ENCODE measurements at regions not wholly inside any gene's neighbourhood (a gene's known extent, or its start where the extent isn't known, plus 50 kb on each side); places are given as distances from the start of the nearest gene placed in this dataset.

DNA sequence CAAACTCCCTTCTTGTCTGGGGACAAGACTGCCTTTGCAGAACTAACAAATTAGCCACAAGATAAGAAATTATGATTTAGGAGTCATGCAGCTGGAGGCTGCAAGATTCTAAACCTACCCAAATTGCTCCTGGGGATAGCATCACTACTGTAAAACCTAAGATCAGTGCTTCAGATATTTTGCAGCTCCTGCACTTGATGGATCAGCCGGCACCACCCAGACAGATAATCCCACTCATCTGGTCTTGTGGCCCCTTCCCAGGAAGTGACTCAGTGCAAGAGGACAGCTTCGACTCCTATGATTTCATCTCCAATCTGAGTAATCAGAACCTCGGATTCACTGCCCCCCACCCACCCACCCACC is 181.9 kb downstream of the AKR1D1 start:
- no peak for DNase-seq

DNA sequence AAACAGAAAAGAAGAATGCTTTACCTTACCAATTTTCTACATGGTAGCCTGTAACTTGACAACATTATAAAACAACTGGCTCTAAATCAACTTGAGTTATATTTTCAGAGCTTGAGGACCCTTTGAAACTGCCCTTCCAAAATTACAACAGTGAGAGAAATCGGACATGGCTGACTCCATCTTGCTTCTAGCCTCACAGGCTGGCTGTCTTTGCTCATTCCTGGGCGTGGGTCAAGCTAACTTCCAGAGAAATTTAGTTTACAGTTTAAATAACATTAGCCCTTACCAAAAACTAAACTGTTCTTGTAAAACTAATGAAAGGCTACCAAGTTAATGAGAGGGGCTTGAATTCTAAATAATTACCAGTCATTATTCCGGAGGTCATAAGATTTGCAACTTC is 183.4 kb downstream of the AKR1D1 start:
- DNase-seq, result no peak

DNA sequence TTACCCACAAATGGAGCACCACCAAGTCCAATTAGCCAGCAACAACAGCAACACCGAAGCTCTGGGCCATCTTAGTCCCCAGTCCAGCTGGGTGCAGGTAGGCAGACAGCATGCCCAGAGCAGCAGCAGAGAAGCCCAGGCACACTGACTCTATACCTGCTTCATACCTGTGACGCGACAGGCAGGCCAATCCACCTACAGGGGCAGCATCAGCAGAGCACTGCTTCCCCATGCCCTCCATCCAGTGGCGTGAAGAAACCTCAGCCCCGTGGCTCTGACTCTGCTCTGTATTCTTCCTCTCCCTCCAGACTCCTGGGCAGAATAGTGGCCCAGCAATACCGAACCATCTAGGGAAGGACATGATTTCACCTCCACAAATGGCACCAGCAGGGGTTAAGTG is 191.7 kb downstream of the AKR1D1 start:
- no peak for DNase-seq

DNA sequence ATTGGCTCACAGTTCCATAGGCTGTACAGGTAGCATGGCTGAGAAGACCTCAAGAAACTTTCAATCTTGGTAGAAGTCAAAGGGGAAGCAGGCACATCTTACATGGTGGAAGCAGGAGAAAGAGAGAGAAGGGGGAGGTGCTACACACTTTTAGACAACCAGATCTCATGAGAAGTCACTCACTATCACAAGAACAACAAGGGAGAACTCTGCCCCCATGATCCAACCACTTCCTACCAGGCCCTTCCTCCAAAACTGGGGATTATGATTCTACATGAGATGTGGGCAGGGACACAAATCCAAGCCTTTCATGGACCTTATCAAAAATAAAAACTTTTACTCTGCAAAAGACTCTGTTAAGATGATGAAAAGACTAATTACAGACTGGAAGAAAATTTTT is 183.2 kb upstream of the TRIM24 start:
- no peak for DNase-seq

DNA sequence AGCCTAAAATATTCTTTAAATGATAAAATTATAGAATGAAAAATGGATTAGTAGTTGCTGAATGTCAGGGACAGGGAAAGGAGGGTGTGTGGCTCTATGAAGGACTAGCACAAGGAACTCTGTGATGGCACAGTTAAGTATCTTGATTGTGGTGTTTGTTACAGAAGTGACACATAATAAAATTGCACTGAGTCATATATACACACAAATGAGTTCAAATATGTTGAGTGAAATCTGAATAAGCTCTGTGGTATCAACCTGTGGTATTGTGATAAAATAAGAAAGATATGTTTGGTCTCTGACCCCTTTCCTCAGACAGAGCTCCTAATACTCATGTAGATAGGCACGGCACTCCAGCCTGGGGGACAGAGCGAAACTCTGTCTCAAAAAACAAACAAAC is 181.5 kb upstream of the TRIM24 start:
- DNase-seq, result no peak

DNA sequence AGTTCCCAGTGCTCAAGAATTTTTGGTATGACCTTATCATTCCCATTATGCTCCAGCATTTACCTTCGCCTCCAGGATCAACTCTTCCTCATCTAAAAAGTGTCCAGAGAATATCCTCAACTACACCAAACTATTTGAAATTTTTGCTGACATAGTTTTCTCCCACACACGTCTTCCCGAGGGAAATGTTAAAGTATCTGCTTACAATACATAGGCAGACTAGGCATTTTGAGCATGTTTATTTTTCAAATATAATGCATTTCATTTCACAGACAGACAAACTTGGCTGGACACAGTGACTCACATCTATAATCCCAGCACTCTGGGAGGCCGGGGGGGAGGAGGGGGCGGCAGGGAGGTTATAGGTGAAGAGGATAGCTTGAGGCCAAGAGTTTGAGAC is 177.1 kb upstream of the TRIM24 start:
- DNase-seq, result no peak

DNA sequence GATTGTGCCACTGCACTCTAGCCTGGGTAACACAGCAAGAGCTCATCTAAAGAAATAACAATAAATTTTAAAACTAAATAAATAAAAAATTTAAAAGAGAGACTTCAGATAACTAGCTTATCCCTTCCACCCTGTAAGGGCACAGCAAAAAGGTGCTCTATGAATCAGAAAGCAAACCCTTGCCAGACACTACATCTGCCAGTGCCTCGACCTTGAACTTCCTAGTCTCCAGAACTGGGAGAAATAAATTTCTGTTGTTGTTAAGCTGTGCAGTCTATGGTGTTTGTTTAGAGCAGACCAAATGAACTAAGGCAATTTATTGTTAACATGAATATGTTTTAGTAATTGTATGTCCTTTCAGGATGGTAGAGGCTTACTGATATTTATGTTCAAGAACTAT is 174.9 kb upstream of the TRIM24 start:
- no peak for DNase-seq

DNA sequence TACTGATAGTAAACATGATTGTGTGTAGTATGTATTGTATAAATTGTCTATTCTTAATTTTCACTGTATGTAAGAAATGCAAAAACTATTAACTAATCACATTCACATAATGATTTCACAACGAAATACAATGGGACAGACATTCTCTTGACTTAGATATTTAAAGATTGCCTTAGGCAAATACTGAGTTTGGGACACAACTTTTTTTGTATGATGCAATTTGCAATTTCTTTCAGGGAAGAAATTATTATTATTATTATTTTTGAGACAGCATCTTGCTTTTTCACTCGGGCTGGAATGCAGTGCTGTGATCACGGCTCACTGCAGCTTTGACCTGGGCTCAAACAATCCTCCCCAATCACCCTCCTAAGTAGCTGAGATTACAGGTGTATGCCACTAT is 173.2 kb upstream of the TRIM24 start:
- no peak for DNase-seq

DNA sequence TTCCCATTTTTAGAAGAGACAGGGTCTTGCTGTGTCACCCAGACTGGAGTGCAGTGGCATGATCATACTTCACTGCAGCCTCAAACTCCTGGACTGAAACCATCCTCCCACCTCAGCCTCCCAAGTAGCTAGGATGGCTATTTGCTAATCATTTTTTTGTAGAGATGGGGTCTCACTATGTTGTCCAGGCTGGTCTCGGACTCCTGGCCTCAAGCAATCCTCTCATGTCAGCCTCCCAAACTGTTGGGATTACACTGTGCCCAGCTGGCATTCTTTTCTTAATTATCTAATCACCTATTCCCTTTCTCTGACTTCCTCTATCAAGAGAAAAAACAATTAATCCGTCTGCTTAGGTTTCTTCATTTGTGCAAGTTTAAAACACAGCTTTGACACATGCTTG is 172.5 kb upstream of the TRIM24 start:
- no peak for DNase-seq

DNA sequence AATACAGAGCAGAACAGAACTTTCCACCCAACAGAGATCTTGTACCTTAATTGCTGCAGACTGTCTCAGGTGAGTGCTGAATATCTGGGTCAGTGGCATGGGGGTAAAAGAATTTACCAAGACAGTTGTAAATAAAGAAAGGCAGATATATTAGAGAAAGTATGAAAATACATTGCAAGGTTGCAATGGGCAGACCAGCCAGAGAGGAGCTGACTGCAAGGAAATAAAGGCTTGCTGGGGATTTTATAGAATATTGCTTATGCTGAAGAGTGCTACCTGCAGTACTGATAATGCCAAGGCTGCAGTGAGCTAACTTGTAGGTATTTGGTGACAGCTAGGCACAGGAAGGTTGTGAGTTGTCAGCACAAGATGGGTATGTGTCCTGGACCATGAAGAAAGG is 171.0 kb upstream of the TRIM24 start:
- no peak for DNase-seq

DNA sequence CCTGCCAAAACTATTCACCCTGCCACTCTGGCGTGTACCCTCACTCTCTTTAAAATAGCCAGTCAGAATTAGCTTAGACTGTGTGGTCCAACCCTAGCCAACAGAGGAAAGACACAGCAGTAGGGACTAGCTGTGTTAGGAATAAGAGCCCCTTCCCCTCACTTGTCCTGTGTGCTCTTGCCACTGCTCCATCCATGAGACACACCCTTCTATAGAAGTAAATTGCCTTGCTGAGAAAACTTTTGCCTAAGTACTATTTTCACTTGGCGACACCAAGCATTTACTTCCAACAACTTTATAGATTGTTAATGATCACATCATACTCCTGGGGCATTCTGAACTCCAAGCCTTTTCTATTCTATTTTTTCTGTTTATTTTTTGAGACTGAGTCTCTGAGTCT is 170.2 kb upstream of the TRIM24 start:
- DNase-seq, result no peak

DNA sequence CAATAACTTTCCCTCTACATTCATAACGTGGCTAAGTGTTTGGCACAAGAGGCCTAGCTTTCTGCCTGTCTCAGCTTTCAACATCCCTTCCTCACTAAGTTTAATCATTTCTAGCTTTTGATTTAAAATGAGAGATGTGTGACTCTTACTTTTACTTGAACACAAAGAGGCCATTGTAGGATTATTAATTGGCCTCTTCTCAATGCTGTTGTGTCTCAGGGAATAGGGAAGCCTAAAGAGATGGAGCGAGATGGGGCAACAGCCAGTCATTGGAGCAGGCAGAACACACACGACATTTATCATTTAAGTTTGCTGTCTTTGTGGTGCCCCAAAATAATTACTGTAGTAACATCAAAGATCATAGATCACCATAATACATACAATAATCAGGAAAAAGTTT is 167.1 kb upstream of the TRIM24 start:
- DNase-seq, result no peak

DNA sequence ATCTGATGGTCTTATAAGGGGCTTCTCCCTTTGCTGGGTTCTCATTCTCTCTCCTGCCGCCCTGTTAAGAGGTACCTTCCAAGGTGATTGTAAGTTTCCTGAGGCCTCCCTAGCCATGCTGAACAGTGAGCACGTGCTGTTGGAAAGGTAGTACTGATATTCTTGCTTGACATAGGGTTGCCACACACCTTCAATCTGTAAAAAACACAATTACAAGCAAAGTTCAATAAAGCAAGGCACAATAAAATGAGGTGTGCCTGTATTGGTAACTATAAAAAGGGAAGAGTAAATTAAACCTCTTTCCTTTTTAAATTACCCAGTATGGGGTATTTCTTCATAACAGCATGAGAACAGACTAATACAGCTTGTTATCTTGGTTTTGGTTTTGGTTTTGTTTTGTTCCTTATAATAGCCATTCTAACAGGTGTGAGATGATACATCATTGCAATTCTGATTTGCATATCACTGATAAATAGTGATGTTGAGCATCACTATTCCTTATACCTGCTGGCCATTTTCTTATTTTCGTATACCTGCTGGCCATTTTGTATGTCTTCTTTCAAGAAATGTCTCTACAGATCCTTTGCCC is 164.9 kb upstream of the TRIM24 start:
- DNase-seq, result no peak

DNA sequence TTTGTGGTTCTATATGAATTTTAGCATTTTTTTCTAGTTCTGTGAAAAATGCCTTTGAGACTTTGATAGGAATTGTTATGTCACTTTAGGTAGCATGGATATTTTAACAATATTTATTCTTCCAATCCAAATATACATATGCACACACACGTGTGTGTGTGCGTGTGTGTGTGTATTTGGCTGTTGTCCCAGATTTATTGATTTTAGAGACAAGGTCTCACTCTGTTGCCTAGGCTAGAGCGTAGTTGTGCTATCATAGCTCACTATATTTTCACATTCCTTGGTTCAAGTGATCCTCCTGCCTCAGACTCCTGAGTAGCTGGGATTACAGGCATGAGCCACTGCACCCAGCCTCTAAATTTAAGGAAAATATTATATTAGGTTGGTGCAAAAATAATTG is 162.5 kb upstream of the TRIM24 start:
- no peak for DNase-seq

DNA sequence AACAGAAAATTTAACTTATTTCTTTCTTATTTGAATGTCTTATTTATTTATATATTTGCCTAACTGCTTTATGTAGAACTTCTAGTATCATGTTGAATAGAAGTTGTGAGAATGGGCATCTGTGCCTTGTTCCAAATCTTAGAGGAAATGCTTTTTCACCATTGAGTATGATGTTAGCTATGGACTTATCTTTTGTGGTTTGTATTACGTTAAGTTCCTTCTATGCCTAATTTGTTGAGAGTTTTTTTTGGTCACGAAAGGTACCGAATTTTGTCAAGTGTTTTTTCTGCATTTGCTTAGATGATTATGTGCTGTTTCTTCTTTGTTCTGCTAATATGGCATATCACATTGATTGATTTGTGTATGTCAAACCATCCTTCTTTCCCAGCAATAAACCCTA is 161.0 kb upstream of the TRIM24 start:
- DNase-seq, result no peak

DNA sequence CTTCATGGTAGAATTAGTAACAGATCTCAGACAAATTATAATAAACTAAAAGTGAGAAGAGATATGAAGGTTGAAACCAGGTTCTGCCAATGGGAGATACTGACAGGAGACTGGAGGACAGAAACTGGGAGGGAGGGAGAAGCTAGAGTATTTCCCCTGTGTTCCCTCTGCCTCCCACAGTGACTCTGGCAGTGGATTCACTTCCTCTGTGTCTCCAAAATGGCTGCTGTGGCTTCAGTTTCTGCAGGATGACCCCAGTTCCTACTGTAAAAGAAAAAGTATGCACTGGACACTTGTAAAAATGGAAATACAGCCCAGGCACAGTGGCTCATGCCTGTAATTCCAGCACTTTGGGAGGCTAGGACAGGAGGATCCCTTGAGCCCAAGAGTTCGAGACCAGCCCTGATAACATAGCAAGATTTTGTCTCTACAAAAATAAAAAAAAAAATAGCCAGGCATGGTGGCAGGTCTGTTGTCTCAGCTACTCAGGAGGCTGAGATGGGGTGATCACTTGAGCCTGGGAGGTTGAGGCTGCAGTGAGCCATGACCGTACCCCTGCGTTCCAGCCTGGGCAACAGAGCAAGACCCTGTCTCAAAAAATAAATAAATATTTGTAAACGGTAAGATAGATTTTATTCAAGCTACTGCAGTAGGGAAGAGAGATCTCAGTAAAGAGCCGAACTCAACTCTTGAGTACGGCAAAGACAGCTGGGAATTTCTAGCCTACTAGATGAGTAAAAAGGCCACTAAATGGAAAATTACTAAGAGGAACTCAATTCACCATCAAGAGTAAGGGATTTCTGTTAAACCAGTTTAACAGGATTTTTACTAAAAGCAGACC is 156.6 kb upstream of the TRIM24 start:
- DNase-seq, result no peak

DNA sequence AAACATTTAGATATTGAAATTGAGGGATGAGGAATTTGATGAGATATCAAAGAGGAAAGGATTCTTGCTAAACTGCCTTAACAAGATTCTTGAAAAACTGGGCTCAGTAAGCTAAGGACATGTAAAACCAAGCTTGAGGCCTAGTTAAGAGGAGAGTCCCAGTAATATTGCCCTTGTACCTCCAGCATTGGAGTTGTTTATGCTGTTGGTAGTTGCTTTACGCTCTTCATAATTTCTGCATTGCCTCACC is 156.1 kb upstream of the TRIM24 start:
- no peak for DNase-seq

DNA sequence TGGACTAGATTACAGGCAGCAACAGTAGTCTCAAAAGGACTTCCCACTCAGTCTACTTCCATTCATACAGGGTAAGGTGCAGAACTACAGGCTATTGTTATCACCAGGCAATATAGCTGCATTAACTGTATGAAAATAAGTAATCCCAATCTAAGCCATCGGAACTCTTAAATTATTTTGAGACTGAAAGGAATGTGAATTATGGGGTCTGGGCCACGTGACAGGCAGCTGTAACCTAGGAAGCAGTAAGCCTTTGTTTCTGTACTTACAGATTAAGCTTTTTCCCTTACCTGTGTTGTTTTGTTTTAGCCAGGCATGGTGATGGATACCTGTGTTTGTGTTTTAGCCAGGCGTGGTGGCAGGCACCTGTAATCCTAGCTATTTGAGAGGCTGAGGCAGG is 152.4 kb upstream of the TRIM24 start:
- no peak for DNase-seq

DNA sequence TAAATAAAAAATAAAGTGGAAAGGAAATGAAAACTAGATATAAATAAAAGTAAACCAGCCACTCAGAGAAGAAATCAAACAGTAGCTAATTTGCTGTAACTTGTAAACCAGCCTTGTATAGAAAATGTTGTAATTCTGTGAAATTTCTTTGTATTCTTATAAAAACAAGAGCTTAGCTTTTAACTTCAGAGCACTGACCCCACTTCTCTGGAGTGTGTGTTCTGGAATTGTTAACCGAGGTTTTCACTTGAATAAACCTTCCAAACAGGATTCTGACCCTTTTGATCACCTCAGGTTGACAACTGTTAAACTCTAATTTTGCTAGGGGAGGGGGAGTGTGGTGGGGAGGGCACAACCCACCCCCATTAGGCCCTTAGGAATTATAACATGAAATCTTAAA is 151.9 kb upstream of the TRIM24 start:
- no peak for DNase-seq

DNA sequence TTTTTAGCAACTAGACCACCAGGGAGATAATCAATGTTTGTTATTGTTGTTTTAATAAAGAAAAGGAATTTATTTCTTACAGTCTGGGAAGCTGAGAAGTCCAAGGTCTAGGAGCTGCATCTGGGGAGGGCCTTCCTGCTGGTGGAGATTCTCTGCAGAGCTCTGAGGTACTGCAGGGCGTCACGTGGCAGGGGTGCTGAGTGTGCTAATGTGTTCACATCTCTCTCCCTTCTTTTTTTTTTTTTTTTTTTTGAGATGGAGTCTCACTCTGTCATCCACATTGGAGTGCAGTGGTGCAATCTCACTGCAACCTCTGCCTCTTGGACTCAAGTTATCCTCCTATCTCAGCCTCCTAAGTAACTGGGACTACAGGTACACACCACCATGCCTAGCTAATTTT is 150.9 kb upstream of the TRIM24 start:
- DNase-seq, result no peak

DNA sequence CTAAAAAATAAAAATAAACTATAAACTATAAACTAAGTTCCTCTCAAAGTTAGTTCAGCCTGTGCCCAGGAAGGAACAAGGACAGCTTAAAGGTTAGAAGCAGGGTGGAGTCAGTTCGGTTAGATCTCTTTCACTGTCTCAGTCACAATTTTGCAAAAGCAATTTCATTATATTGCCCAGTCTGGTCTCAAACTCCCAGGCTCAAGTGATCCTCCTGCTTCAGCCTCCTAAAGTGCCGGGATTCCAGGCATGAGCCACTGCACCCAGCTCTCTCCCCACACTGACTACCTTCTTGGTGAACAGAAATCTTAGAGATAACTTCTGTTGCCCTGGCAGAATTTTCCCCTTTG is 146.3 kb upstream of the TRIM24 start:
- DNase-seq, result no peak

DNA sequence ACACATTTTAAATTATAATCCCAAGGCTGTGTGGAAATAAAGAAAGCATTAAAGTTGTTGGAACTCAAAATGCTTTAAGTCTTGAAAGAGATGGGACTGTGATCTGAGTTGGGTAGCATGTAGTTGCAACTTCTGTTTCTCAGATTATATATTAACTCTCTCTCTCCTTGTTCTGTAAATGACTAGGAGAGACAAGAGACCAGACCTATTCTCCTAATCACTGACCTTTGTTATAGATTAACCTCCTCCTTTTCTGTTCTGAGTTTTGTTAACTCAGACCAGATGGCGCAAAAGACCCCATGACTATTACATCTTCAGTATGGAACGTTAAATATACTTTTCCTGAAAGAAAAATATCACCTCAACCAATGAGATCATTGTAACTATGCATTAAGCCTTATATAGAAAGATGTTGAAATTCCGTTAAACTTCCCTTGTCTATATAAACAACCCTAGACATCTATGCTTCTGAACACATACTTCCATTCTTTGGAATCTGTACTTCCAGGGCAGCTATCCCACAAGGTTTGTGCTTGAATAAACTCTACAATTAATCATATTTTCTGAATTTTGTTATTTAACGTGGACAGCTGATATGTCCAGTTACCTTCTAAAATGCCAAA is 143.5 kb upstream of the TRIM24 start:
- DNase-seq, result no peak

DNA sequence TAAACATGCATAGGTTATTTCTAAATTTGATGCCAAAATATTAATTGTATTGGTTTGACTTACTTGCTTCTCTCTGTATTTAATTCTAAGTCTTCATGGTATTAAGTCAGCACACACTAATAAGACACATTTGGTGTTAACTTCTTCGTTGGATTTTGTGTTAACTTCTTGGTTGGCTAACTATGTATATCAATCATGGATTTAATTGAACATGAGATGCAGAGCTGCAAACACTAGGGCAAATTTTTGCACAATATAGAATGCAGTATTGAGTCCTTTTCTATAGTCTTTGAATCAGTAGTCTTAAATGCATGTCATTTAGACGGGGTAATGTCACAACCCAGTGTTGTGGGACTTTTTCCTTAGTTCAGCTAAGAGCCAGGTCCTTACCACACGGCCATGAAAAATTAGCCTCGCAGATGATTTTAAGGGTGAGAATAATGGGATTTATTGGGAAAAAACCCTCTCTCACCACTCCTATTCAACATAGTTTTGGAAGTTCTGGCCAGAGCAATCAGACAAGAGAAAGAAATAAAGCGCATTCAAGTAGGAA is 142.9 kb upstream of the TRIM24 start:
- no peak for DNase-seq

DNA sequence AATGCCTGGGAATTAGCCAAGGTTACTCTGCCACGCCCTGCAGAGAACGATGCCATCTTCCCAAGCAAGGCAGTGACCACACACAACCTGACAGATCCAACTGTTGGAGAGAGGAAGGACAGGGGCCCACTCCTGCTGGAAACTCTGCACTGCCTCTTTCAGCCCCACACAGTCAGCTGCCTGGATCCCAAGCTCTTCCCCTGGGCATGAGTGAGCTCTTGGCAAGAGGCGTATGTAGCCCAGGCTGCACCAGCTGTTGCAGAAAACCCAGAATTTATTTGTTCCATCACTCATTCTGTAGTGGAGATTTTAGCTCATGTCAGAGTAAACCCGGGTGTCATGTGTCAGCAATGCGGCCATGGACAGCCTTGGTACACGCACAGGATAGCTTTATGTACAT is 135.1 kb upstream of the TRIM24 start:
- no peak for DNase-seq

DNA sequence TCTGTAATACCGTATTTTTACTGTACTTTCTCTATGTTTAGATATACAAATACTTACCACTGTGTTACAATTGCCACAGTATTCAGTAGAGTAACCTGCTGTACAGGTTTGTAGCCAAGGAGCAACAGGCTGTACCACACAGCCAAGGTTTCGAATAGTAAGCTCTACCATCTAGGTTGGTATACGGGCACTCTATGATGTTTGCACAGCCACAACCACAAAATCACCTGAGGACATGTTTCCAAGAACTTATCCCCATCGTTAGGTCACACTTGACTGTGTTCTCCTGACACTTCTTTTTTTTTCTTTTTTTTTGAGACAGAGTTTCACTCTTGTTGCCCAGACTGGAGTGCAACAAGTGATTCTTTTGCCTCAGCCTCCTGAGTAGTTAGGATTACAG is 134.6 kb upstream of the TRIM24 start:
- no peak for DNase-seq

Data from HCEC 1CT (cell line).